ENCODE measurements at regions not wholly inside any gene's neighbourhood (a gene's known extent, or its start where the extent isn't known, plus 50 kb on each side); places are given as distances from the start of the nearest gene placed in this dataset.
"Not testable (repeated sequence)": the region's sequence is repeated elsewhere in the genome, so short reads cannot be mapped to it uniquely, and the experiment has no call there.

DNA sequence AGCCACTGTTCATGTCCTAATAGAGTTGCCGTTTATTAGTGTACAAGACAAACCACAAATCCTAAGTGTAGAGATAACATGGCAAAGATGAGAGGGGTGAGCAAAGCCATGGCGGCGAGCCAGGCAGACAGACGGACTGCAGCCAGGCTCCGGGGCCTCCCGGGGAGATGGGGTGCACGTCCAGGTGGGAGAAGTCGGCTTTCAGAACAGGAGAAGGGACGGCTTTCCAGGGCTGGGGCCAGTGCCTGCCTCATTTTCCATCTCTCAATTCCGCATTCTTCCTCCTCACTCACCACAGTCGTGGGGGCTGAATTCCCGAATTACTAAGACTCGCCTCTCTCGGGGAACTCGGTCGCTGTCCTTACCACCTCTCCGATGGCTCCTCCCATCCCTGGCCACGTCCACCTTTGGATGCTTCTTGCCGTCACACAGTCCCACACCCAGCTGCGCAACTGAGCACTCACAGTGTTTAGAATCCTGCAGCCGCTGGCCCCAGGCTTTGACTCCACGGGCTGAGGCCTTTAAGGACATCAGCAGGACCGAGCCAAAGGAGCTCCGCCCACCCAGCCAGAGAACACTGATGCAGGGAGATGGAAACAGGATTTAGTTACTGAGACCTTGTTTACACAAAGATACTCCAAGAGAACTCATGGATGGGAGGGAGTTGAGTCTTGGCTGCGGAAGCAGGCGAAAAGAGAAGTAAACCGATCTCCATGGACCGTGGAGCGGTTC, 59.7 kb downstream of the RNF112 start:
- H3K4me3 ChIP-seq (ENCODE audit: low read depth, low read length) = no peak overlapping the region
- no peak overlapping the region for H4K91ac ChIP-seq (ENCODE audit: low read depth, low read length)
- no peak overlapping the region for H3K14ac ChIP-seq (ENCODE audit: low read length)
- H2AK5ac ChIP-seq (ENCODE audit: low read length) = no peak overlapping the region
- H3K4me1 ChIP-seq (ENCODE audit: control insufficient read depth in 1 of 2, insufficient read depth in 2 of 2, low read length in 2 of 2) = peaks cover 0 to 1% of the 10 kb centered on the region in 2 experiments
- peaks cover 2% of the 10 kb centered on the region for H3K9me3 ChIP-seq (ENCODE audit: insufficient read depth, low read depth, low read length)
- DNase-seq = no peak
- no peaks in the 10 kb centered on the region for H3K36me3 ChIP-seq (ENCODE audit: control insufficient read depth in 1 of 2, insufficient read depth in 2 of 2, low read length in 2 of 2)
- no peak overlapping the region for H2BK5ac ChIP-seq (ENCODE audit: low read depth, low read length, poor library complexity)
- H3K4ac ChIP-seq (ENCODE audit: low read depth, low read length) = no peak overlapping the region
- H3K23ac ChIP-seq (ENCODE audit: low read length) = no peak overlapping the region
- no peak overlapping the region for H3K27ac ChIP-seq (ENCODE audit: low read depth, low read length)
- H3K27me3 ChIP-seq (ENCODE audit: insufficient read depth, low read length) = no peaks in the 10 kb centered on the region
- WGBS (ENCODE audit: extremely low coverage, insufficient coverage, insufficient read length) = no CpG with 5 or more reads among the region's 29 CpGs
- H3K79me2 ChIP-seq (ENCODE audit: control insufficient read depth, insufficient read depth, low read length, poor library complexity) = no peaks in the 10 kb centered on the region
- H2BK12ac ChIP-seq (ENCODE audit: low read length) = no peak overlapping the region
- H3K4me2 ChIP-seq (ENCODE audit: low read length) = no peak overlapping the region
- H2BK120ac ChIP-seq (ENCODE audit: insufficient read depth, low read length, poor library complexity) = no peak overlapping the region
- no peak overlapping the region for H4K8ac ChIP-seq (ENCODE audit: low read depth, low read length)
- no peak overlapping the region for H3K18ac ChIP-seq (ENCODE audit: low read length)
- H2AFZ ChIP-seq (ENCODE audit: insufficient read depth, low read length, poor library complexity) = no peak overlapping the region
- H4K12ac ChIP-seq (ENCODE audit: low read depth, low read length) = no peak overlapping the region
- H3K79me1 ChIP-seq (ENCODE audit: low read length) = no peaks in the 10 kb centered on the region
- no peak overlapping the region for H3K9ac ChIP-seq (ENCODE audit: low read length)

DNA sequence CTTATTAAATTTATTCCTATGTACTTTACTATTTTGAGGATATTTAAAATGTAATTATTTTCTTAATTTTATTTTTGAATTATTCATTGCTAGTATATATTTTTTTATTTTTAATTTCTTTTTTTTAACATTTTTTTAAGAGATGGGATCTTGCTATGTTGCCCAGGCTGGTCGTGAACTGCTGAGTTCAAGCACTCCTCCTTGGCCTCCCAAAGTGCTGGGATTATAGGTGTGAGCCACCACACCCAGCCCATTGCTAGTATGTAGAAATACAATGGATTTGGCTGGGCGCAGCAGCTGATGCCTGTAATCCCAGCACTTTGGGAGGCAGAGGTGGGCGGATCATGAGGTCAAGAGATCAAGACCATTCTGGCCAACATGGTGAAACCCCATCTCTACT, 59.2 kb upstream of the SLC47A1 start:
- not testable (repeated sequence) for H4K8ac ChIP-seq (ENCODE audit: low read depth, low read length); H3K36me3 ChIP-seq (ENCODE audit: control insufficient read depth in 1 of 2, insufficient read depth in 2 of 2, low read length in 2 of 2); H3K4me3 ChIP-seq (ENCODE audit: low read depth, low read length); DNase-seq; H3K23ac ChIP-seq (ENCODE audit: low read length); H4K12ac ChIP-seq (ENCODE audit: low read depth, low read length); H3K4ac ChIP-seq (ENCODE audit: low read depth, low read length); H3K9me3 ChIP-seq (ENCODE audit: insufficient read depth, low read depth, low read length); H3K14ac ChIP-seq (ENCODE audit: low read length); H2BK5ac ChIP-seq (ENCODE audit: low read depth, low read length, poor library complexity); H3K18ac ChIP-seq (ENCODE audit: low read length); H2BK12ac ChIP-seq (ENCODE audit: low read length); H3K4me2 ChIP-seq (ENCODE audit: low read length); H3K4me1 ChIP-seq (ENCODE audit: control insufficient read depth in 1 of 2, insufficient read depth in 2 of 2, low read length in 2 of 2); H3K79me1 ChIP-seq (ENCODE audit: low read length); H2AFZ ChIP-seq (ENCODE audit: insufficient read depth, low read length, poor library complexity); H4K91ac ChIP-seq (ENCODE audit: low read depth, low read length); H3K27me3 ChIP-seq (ENCODE audit: insufficient read depth, low read length); H3K9ac ChIP-seq (ENCODE audit: low read length); H2BK120ac ChIP-seq (ENCODE audit: insufficient read depth, low read length, poor library complexity); H3K79me2 ChIP-seq (ENCODE audit: control insufficient read depth, insufficient read depth, low read length, poor library complexity); H2AK5ac ChIP-seq (ENCODE audit: low read length); H3K27ac ChIP-seq (ENCODE audit: low read depth, low read length)
- no CpG with 5 or more reads among the region's 3 CpGs for WGBS (ENCODE audit: extremely low coverage, insufficient coverage, insufficient read length)

DNA sequence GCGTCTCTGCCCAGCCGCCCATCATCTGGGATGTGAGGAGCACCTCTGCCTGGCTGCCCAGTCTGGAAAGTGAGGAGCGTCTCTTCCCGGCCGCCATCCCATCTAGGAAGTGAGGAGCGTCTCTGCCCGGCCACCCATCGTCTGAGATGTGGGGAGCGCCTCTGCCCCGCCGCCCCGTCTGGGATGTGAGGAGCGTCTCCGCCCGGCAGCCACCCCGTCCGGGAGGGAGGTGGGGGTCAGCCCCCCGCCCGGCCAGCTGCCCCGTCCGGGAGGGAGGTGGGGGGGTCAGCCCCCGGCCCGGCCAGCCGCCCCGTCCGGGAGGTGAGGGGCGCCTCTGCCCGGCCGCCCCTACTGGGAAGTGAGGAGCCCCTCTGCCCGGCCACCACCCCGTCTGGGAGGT, 57.9 kb upstream of the SLC47A1 start:
- not testable (repeated sequence) for H2AK5ac ChIP-seq (ENCODE audit: low read length); H3K36me3 ChIP-seq (ENCODE audit: control insufficient read depth in 1 of 2, insufficient read depth in 2 of 2, low read length in 2 of 2); H3K27me3 ChIP-seq (ENCODE audit: insufficient read depth, low read length); H3K9me3 ChIP-seq (ENCODE audit: insufficient read depth, low read depth, low read length); H4K12ac ChIP-seq (ENCODE audit: low read depth, low read length); H4K91ac ChIP-seq (ENCODE audit: low read depth, low read length); H3K23ac ChIP-seq (ENCODE audit: low read length); H3K4me1 ChIP-seq (ENCODE audit: control insufficient read depth in 1 of 2, insufficient read depth in 2 of 2, low read length in 2 of 2); H3K27ac ChIP-seq (ENCODE audit: low read depth, low read length); H3K4me3 ChIP-seq (ENCODE audit: low read depth, low read length); H3K9ac ChIP-seq (ENCODE audit: low read length); H2BK120ac ChIP-seq (ENCODE audit: insufficient read depth, low read length, poor library complexity); H3K18ac ChIP-seq (ENCODE audit: low read length); H3K79me1 ChIP-seq (ENCODE audit: low read length); H3K4ac ChIP-seq (ENCODE audit: low read depth, low read length); H2BK12ac ChIP-seq (ENCODE audit: low read length); H4K8ac ChIP-seq (ENCODE audit: low read depth, low read length); H2AFZ ChIP-seq (ENCODE audit: insufficient read depth, low read length, poor library complexity); H2BK5ac ChIP-seq (ENCODE audit: low read depth, low read length, poor library complexity); DNase-seq; H3K14ac ChIP-seq (ENCODE audit: low read length); H3K4me2 ChIP-seq (ENCODE audit: low read length); H3K79me2 ChIP-seq (ENCODE audit: control insufficient read depth, insufficient read depth, low read length, poor library complexity)
- WGBS (ENCODE audit: extremely low coverage, insufficient coverage, insufficient read length) = no CpG with 5 or more reads among the region's 31 CpGs

DNA sequence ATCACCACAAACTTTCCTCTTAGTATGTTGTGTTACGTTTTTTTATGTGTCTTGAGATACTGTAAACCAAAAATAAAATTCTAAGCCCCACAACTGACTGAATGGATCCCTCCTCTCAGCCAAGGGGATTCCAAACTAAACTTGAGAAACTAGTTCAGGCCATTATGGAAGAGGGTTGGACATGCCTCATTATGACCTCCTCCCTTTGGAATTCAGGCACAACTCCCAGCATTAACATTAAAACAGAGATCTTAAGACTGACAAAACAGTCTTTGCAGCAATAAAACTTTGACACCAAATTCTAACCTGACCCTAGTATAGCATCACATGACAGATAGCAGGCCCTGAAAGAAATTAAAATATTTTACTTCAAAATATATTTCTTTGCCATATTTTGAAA, 51.1 kb upstream of the SLC47A1 start:
- Histone ChIP-seq H3K18ac (ENCODE audit: low read length) (no peak overlapping the region), H2BK12ac (ENCODE audit: low read length) (no peak overlapping the region), H3K27ac (ENCODE audit: low read depth, low read length) (peak overlapping the region; percentile 39), H3K36me3 (ENCODE audit: control insufficient read depth in 1 of 2, insufficient read depth in 2 of 2, low read length in 2 of 2) (no peaks in the 10 kb centered on the region), H3K4me1 (ENCODE audit: control insufficient read depth in 1 of 2, insufficient read depth in 2 of 2, low read length in 2 of 2) (peaks cover 11 to 13% of the 10 kb centered on the region in 2 experiments), H2AK5ac (ENCODE audit: low read length) (no peak overlapping the region), H3K4me3 (ENCODE audit: low read depth, low read length) (no peak overlapping the region), H3K9ac (ENCODE audit: low read length) (no peak overlapping the region), H4K8ac (ENCODE audit: low read depth, low read length) (no peak overlapping the region), H2BK5ac (ENCODE audit: low read depth, low read length, poor library complexity) (no peak overlapping the region), H3K79me1 (ENCODE audit: low read length) (peaks cover 8% of the 10 kb centered on the region), H3K14ac (ENCODE audit: low read length) (no peak overlapping the region), H3K9me3 (ENCODE audit: insufficient read depth, low read depth, low read length) (no peaks in the 10 kb centered on the region), H4K12ac (ENCODE audit: low read depth, low read length) (no peak overlapping the region), H3K4ac (ENCODE audit: low read depth, low read length) (no peak overlapping the region), H3K4me2 (ENCODE audit: low read length) (no peak overlapping the region), H2BK120ac (ENCODE audit: insufficient read depth, low read length, poor library complexity) (no peak overlapping the region), H4K91ac (ENCODE audit: low read depth, low read length) (no peak overlapping the region), H3K27me3 (ENCODE audit: insufficient read depth, low read length) (no peaks in the 10 kb centered on the region), H3K23ac (ENCODE audit: low read length) (no peak overlapping the region), H2AFZ (ENCODE audit: insufficient read depth, low read length, poor library complexity) (no peak overlapping the region), H3K79me2 (ENCODE audit: control insufficient read depth, insufficient read depth, low read length, poor library complexity) (no peaks in the 10 kb centered on the region)
- peak; percentile 28 to 78 for DNase-seq
- no CpG with 5 or more reads among the region's 1 CpG for WGBS (ENCODE audit: extremely low coverage, insufficient coverage, insufficient read length)

Data from trophoblast cell (in vitro differentiated cells and primary cell).